AG04450 (cell line): ENCODE measurements at regions not wholly inside any gene's neighbourhood (a gene's known extent, or its start where the extent isn't known, plus 50 kb on each side); places are given as distances from the start of the nearest gene placed in this dataset.

Source experiments
- CTCF ChIA-PET: fragments of 300-600, 350-600 bp; formaldehyde crosslinking; extraction: SDS; loops from one replicate; lab custom pipeline; 2022; ENCODE audit warnings: antibody characterized with exemption, inconsistent platforms; lab: Charles Lee
- POLR2A ChIA-PET: fragments of 350-600 bp; formaldehyde crosslinking; extraction: SDS; loops from one replicate; lab custom pipeline; 2021; ENCODE audit warnings: antibody characterized with exemption, inconsistent platforms; lab: Yijun Ruan, JAX
- DNase-seq: peaks from one replicate; pipeline ENCODE4 v3.0.0-alpha.2; 2011; ENCODE audit warnings: low read depth, low spot score
- H3K27ac ChIP-seq: one replicate; pipeline ENCODE4 v1.5.1; 2012; ENCODE audit warnings: low read depth, low read length, control low read depth
- H3K27me3 ChIP-seq: one replicate; pipeline ENCODE4 v1.6.0; 2012; ENCODE audit warnings: low read length; ENCODE audit not compliant: control insufficient read depth, insufficient read depth
- H3K4me3 ChIP-seq: 2 replicates; pipeline ENCODE4 v1.5.1; 2011; ENCODE audit warnings: mild to moderate bottlenecking, low read depth, low read length, control low read depth
- H3K9me3 ChIP-seq: 2 replicates; pipeline ENCODE4 v1.5.1; 2012; ENCODE audit warnings: low read length; ENCODE audit not compliant: control insufficient read depth, insufficient read depth
- CTCF ChIP-seq: IDR thresholded peaks from 2 replicates; pipeline ENCODE4 v1.5.1; 2011; ENCODE audit warnings: low read depth, low read length, control low read depth, inconsistent platforms

GRCh38 chr11:93958991-93959390 lies 62.2 kb upstream of the HEPHL1 start:
- no peak for TF ChIP-seq CTCF
- H3K27me3 ChIP-seq: peaks cover 9% of the 10 kb centered on the region
- ChIA-PET CTCF (no interaction called here), POLR2A (no interaction called here)
- no peaks in the 10 kb centered on the region for H3K9me3 ChIP-seq
- no peak for DNase-seq
- H3K27ac ChIP-seq: no peak overlapping the region
- no peak overlapping the region for H3K4me3 ChIP-seq

GRCh38 chr11:93959663-93960062 lies 61.5 kb upstream of the HEPHL1 start:
- CTCF ChIA-PET: no interaction called here
- H3K9me3 ChIP-seq: no peaks in the 10 kb centered on the region
- peaks cover 9% of the 10 kb centered on the region for H3K27me3 ChIP-seq
- POLR2A ChIA-PET: no interaction called here
- DNase-seq: no peak
- no peak overlapping the region for H3K4me3 ChIP-seq
- TF ChIP-seq CTCF: no peak
- H3K27ac ChIP-seq: no peak overlapping the region

GRCh38 chr11:93963072-93963471 lies 58.1 kb upstream of the HEPHL1 start:
- H3K27ac ChIP-seq: no peak overlapping the region
- H3K9me3 ChIP-seq: no peaks in the 10 kb centered on the region
- no peak for TF ChIP-seq CTCF
- ChIA-PET POLR2A (no interaction called here), CTCF (no interaction called here)
- H3K27me3 ChIP-seq: peaks cover 10% of the 10 kb centered on the region
- no peak for DNase-seq
- no peak overlapping the region for H3K4me3 ChIP-seq

GRCh38 chr11:93967258-93967657 lies 53.9 kb upstream of the HEPHL1 start:
- ChIA-PET CTCF (no interaction called here), POLR2A (no interaction called here)
- DNase-seq: no peak
- Histone ChIP-seq H3K9me3 (no peaks in the 10 kb centered on the region), H3K27me3 (peaks cover 9% of the 10 kb centered on the region), H3K27ac (no peak overlapping the region), H3K4me3 (no peak overlapping the region)
- TF ChIP-seq CTCF: no peak

- Histone ChIP-seq H3K4me3 (no peak overlapping the region), H3K27me3 (peaks cover 8% of the 10 kb centered on the region), H3K9me3 (no peaks in the 10 kb centered on the region), H3K27ac (no peak overlapping the region)
- ChIA-PET CTCF (no interaction called here), POLR2A (no interaction called here)
- no peak for TF ChIP-seq CTCF
- DNase-seq: no peak
Measured at GRCh38 chr11:93967944-93968343, 53.2 kb upstream of the HEPHL1 start.
